Motor neuron (in vitro differentiated cells): ENCODE measurements at regions not wholly inside any gene's neighbourhood (a gene's known extent, or its start where the extent isn't known, plus 50 kb on each side); places are given as distances from the start of the nearest gene placed in this dataset.
"Not testable (repeated sequence)": the region's sequence is repeated elsewhere in the genome, so short reads cannot be mapped to it uniquely, and the experiment has no call there.

Experiments
- ATAC-seq, 8 experiments: fragments of 200-7000 bp; cut with Tn5 transposase; replicated peaks in 6 of 8; 2 replicates each; pipeline ENCODE4 v1.8.0; 2021; ENCODE audit warnings: mild to moderate bottlenecking in 8 of 8, moderate library complexity in 8 of 8
- H3K27ac ChIP-seq, 2 donors: fragments of 250-450 bp; sonication (Bioruptor Pico); 2 replicates each; pipeline ENCODE4 v1.9.0; 2021; ENCODE audit warnings: antibody characterized with exemption in 2 of 2, mild to moderate bottlenecking in 2 of 2, moderate library complexity in 1 of 2
- H3K4me1 ChIP-seq, 2 donors: fragments of 250-450 bp; sonication (Bioruptor Pico); replicated peaks in 1 of 2; 2 replicates each; pipeline ENCODE4 v1.6.1; 2021; ENCODE audit warnings: antibody characterized with exemption in 2 of 2, mild to moderate bottlenecking in 2 of 2, moderate library complexity in 1 of 2
- H3K4me3 ChIP-seq, 5 donors: fragments of 250-450 bp; sonication (Bioruptor Pico); 2 replicates each; pipeline ENCODE4 v1.9.0; 2021; ENCODE audit warnings: antibody characterized with exemption in 5 of 5, mild to moderate bottlenecking in 5 of 5, moderate library complexity in 4 of 5
- WGBS, 10 experiments: fragments of 450-650 bp; shearing (Covaris generic); methylation state at CpG; one replicate each; pipeline ENCODE4 v1.0.0; 2022; 5-methylcytosine and 5-hydroxymethylcytosine counted together
- in situ Hi-C, 9 experiments: fragments of 400-800 bp; cut with MboI; loops; one replicate each; pipeline ENCODE4 v1.15.0; 2021; ENCODE audit warnings: low sequenced_read_pairs in 9 of 9, low pct_unique_long_range_greater_than_20kb in 2 of 9; ENCODE audit not compliant: unreplicated experiment in 9 of 9

DNA sequence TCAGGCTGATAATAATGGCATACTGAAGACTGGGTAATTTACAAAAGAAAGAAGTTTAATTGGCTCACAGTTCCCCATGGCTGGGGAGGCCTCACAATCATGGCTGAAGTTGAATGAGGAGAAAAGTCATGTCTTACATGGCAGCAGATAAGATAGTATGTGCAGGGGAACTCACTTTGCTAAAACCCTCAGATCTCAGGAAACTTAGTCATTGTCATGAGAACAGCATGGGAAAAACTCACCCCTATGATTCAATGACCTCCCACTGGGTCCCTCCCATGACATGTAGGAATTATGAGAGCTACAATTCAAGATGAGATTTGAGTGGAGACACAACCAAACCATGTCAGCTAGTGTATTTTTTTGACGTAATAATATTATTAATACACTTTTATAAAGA is 149.8 kb upstream of the BOD1L1 start:
- ATAC-seq = no peak
- in situ Hi-C loops = no loop called here
- Histone ChIP-seq H3K27ac (no peak overlapping the region), H3K4me3 (no peak overlapping the region), H3K4me1 (no peaks in the 10 kb centered on the region)
- WGBS, 10 experiments = 0 to 67% (median 50%) methylated on average over 1 of the region's 1 CpG; no CpG with 5 or more reads in 1 of the 10 experiments

DNA sequence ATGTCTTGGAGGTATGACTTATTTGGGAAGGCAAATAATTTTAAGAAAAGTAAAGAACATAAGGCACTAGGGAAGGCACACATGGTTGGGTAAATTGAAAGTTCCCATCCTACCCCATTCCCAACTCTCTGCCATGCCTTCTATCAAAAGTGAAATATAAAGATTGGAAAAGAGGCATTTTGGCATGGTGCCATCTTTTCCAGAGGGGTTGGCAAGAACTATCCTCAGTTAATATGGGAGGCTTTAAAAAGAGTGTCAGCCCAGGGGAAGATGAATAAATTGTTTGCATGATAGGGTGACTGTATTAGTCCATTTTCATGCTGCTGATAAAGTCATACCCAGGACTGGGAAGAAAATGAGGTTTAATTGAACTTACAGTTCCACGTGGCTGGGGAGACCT is 150.8 kb upstream of the BOD1L1 start:
- Histone ChIP-seq H3K27ac (no peak overlapping the region), H3K4me3 (no peak overlapping the region), H3K4me1 (no peaks in the 10 kb centered on the region)
- WGBS, 10 experiments = 43 to 100% (median 70%) methylated on average over 1 of the region's 1 CpG; no CpG with 5 or more reads in 4 of the 10 experiments
- ATAC-seq = no peak
- in situ Hi-C loops = no loop called here

GRCh38 chr4:13782231-13782630 is 154.7 kb upstream of the BOD1L1 start:
- in situ Hi-C loops = no loop called here
- Histone ChIP-seq H3K4me3 (no peak overlapping the region), H3K4me1 (no peaks in the 10 kb centered on the region), H3K27ac (no peak overlapping the region)
- no peak for ATAC-seq
- 0 to 100% (median 89%) methylated on average over 1 to 2 of the region's 2 CpGs; no CpG with 5 or more reads in 3 of the 10 experiments for WGBS, 10 experiments

DNA sequence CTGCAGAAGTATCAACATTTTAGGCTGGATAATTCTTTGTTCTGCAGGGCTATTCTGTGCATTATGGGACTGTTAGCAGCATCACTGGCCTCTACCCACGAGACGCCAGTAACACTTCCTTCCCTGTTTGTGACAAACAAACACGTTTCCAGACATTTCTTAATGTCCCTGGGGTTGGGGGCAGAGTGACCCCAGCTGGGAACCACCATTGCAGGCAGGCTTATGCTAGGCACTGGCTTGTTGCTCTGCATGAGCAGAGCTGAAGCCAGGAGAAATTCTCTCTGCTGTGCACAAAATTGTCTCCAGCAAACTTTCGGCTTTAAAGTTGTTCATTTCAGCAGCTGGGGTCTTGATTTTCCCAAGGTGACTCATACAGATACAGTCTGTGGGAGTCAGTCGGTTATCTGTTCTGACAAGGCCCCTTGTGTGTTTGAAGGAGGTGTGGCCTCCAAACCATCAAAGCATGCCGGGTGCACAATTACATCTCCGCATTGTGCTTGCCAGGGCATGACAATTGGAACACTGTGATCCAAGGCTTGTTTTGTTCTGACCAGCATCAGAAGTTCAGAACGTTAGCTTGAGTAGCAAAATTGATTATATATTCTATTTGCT is 156.4 kb upstream of the BOD1L1 start:
- H3K4me1 ChIP-seq = no peaks in the 10 kb centered on the region
- in situ Hi-C loops = no loop called here
- peak in 4 of 8 experiments; percentile 61 to 83 (median 68) for ATAC-seq
- H3K4me3 ChIP-seq = no peak overlapping the region
- no peak overlapping the region for H3K27ac ChIP-seq
- WGBS, 10 experiments = 0 to 43% (median 27%) methylated on average over 1 to 7 of the region's 8 CpGs; no CpG with 5 or more reads in 2 of the 10 experiments

GRCh38 chr4:13793020-13793710 is 165.6 kb upstream of the BOD1L1 start:
- 0 to 96% (median 67%) methylated on average over 1 to 5 of the region's 5 CpGs for WGBS, 10 experiments
- no peak overlapping the region for H3K27ac ChIP-seq
- no peak for ATAC-seq
- H3K4me3 ChIP-seq = no peak overlapping the region
- no peaks in the 10 kb centered on the region for H3K4me1 ChIP-seq
- in situ Hi-C loops = no loop called here

GRCh38 chr4:13794819-13795565 is 167.5 kb upstream of the BOD1L1 start:
- no peak overlapping the region for H3K4me3 ChIP-seq
- H3K4me1 ChIP-seq = no peaks in the 10 kb centered on the region
- WGBS, 10 experiments = 0 to 100% (median 47%) methylated on average over 1 to 2 of the region's 2 CpGs; no CpG with 5 or more reads in 2 of the 10 experiments
- in situ Hi-C loops = no loop called here
- no peak overlapping the region for H3K27ac ChIP-seq
- ATAC-seq = no peak

DNA sequence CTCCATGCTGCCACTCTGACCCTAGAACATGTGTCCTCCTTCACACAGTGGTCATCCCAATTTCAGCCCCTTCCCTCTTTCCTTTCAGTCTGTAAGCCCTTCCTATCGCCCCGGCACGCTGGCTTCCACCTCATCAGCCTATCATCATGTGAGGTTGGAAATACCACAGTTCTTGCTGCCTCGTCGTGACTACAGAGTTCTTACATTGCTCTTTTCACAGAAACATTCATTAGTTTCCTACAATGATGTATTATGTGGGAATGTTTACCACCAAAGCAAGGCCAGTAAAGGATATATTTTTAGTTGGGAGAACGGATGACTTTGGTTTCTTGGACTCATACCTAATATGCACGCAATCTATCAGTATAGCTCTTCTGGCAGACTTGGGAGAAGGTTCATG is 169.5 kb upstream of the BOD1L1 start:
- Histone ChIP-seq H3K4me3 (no peak overlapping the region), H3K4me1 (no peaks in the 10 kb centered on the region), H3K27ac (no peak overlapping the region)
- no peak for ATAC-seq
- in situ Hi-C loops = no loop called here
- 22 to 100% (median 69%) methylated on average over 1 to 7 of the region's 7 CpGs; no CpG with 5 or more reads in 1 of the 10 experiments for WGBS, 10 experiments

DNA sequence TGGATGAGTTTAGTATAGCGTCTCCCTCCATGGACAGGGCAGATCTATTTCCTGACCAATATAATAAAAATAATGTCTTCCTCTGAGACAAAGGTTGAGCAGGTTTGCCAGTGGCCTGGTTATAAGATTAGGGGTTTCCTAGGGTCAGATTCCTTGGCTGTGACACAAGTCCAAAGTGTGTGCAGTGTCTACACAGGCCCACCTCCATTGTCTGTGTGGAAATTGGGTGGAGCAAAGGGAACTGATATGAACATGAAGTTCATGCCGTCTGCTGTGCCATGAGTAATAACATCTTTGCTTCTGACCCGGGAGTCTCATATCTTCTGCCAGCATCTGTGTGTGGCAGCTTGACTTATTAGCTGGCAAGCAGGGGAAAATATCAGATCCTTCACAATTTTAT is 187.7 kb upstream of the BOD1L1 start:
- in situ Hi-C loops = no loop called here
- Histone ChIP-seq H3K27ac (no peak overlapping the region), H3K4me3 (no peak overlapping the region), H3K4me1 (no peaks in the 10 kb centered on the region)
- no peak for ATAC-seq
- WGBS, 10 experiments = 50 to 100% (median 90%) methylated on average over 1 to 3 of the region's 3 CpGs; no CpG with 5 or more reads in 3 of the 10 experiments

DNA sequence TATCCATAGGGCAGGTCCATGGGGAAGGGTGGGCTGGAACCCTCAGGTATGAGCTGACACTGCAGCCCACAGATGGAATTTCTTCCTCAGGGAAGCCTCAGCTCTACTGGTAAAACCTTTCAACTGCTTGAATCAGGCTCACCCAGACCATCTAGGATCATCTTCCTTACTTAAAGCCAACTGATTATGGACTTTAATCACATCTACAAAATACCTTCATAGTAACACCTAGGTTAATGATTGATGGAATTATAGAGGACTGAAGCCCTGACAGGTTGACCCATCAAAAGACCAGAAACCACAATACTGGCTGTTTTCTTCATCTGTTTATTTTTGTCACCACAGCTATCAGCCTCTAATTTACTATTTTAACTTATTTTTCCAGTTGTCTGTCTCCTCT is 188.9 kb upstream of the BOD1L1 start:
- no peak overlapping the region for H3K27ac ChIP-seq
- no peak overlapping the region for H3K4me3 ChIP-seq
- H3K4me1 ChIP-seq = no peaks in the 10 kb centered on the region
- ATAC-seq = no peak
- in situ Hi-C loops = no loop called here

GRCh38 chr4:13821522-13821921 is 194.0 kb upstream of the BOD1L1 start:
- 26 to 80% (median 64%) methylated on average over 1 to 5 of the region's 5 CpGs; no CpG with 5 or more reads in 3 of the 10 experiments for WGBS, 10 experiments
- Histone ChIP-seq H3K4me1 (no peaks in the 10 kb centered on the region), H3K27ac (no peak overlapping the region), H3K4me3 (no peak overlapping the region)
- peak in 1 of 8 experiments; percentile 26 for ATAC-seq
- in situ Hi-C loops = no loop called here

DNA sequence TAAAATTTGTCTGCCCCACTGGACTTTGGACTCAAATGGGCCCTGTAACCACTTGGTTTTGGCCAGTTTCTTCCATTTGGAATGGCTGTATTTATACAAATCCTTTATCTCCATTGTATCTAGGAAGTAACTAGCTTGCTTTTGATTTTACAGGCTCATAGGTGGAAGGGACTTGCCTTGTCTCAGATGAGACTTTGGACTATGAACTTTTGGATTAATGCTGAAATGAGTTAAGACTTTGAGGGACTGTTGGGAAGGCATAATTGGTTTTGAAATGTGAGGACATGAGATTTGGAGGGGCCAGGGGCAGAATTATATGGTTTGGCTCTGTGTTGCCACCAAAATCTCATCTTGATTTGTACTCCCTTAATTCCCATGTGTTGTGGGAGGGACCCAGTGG is 198.3 kb upstream of the BOD1L1 start:
- H3K4me1 ChIP-seq, in situ Hi-C loops, ATAC-seq, H3K27ac ChIP-seq, H3K4me3 ChIP-seq: not testable (repeated sequence)

DNA sequence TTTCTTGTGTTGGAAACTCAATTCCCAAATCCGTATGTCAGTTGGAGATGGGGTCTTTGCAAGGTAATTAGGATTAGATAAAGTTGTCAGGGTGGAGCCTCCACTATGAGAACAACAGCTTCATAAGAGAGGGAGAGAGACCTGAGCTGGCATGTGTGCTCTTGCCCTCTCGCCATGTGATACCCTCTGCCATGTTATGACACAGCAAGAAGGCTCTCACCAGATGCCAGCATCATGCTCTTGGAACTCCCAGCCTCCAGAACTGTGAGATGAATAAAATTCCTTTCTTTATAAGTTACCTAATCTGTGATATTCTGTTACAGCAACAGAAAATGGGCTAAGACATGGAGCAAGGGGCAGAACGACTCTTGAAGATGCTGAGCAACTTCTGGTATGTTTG is 201.9 kb upstream of the BOD1L1 start:
- no peak overlapping the region for H3K27ac ChIP-seq
- no peak for ATAC-seq
- H3K4me3 ChIP-seq = no peak overlapping the region
- WGBS, 10 experiments = 25 to 83% (median 65%) methylated on average over 1 to 3 of the region's 3 CpGs; no CpG with 5 or more reads in 2 of the 10 experiments
- in situ Hi-C loops = no loop called here
- no peaks in the 10 kb centered on the region for H3K4me1 ChIP-seq

DNA sequence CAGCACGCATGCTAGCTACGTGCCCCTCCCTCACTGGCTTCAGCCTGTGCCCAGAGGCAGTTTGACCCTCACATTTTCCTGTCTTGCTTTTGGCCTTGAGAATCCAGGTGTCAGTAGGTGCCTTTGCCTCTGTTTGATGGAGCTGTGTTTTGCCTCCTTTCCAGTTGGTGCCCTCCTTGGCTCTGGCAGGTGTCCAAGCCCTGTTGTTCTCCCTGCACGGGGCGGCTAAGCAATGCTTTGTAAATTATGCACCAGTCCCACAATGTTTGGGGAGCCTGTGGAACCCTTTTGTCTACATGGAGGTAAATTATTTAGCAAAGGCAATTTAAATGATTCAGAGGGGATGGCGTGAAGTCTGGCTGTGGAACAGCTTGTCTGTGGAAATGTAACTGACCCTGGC is 202.9 kb upstream of the BOD1L1 start:
- in situ Hi-C loops = no loop called here
- ATAC-seq = no peak
- no peak overlapping the region for H3K4me3 ChIP-seq
- 18 to 80% (median 57%) methylated on average over 1 to 4 of the region's 5 CpGs; no CpG with 5 or more reads in 2 of the 10 experiments for WGBS, 10 experiments
- no peak overlapping the region for H3K27ac ChIP-seq
- H3K4me1 ChIP-seq = no peaks in the 10 kb centered on the region
